ENCODE measurements at regions not wholly inside any gene's neighbourhood (a gene's known extent, or its start where the extent isn't known, plus 50 kb on each side); places are given as distances from the start of the nearest gene placed in this dataset.
A peak's percentile ranks its signal among the peaks of the same experiment; 100 is the strongest.

DNA sequence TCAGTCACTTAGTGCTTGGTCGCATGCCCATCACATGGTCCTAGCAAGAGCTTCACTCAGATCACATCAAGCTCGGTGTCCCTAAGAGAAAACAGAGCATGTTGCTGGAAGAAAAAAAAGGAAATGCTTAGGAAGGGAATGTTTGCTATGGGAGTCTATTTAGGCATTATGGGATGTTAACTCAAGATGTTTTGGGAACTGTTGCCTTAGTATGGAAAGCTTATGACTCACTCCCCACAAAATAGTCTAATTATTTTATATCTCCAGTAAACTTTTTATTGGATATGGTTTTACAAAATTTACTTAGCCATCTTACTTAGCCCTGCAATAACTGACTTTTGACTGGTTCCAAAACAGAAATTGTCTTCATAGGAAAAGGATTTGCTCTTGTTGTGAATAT lies 439.5 kb upstream of the ZEB2 start:
- Histone ChIP-seq H4K20me1 (no peaks in the 10 kb centered on the region), H3K4me2 (no peak overlapping the region), H3K4me3 (no peak overlapping the region), H3K36me3 (peaks cover 0 to 4% (median 0%) of the 10 kb centered on the region in 11 experiments; a peak in 1 of 22 replicates), H3K9ac (no peak overlapping the region), H3K9me3 (replicated peaks in 1 of 11) (peaks cover 3 to 19% (median 9%) of the 10 kb centered on the region in 11 experiments), H3K4me1 (no peaks in the 10 kb centered on the region), H3K27me3 (no peaks in the 10 kb centered on the region), H3K27ac (no peak overlapping the region)
- no peak for TF ChIP-seq Cebpa-rat (IDR thresholded peaks at IDR 0.05)

GRCh38 chr2:144950899-144951560 lies 431.1 kb upstream of the ZEB2 start:
- Histone ChIP-seq H3K9ac (no peak overlapping the region), H3K9me3 (replicated peaks in 1 of 11) (peaks cover 0 to 7% (median 0%) of the 10 kb centered on the region in 11 experiments; a peak in 4 of 22 replicates), H3K36me3 (no peaks in the 10 kb centered on the region), H4K20me1 (no peaks in the 10 kb centered on the region), H3K4me2 (peak overlapping the region in 4 of 11 experiments; percentile 2 to 31 (median 12); a peak in 3 of 22 replicates), H3K4me3 (no peak overlapping the region), H3K27ac (no peak overlapping the region; a peak in 1 of 22 replicates), H3K27me3 (no peaks in the 10 kb centered on the region), H3K4me1 (peaks cover 0 to 6% (median 0%) of the 10 kb centered on the region in 10 experiments; a peak in 3 of 20 replicates)
- no peak for TF ChIP-seq Cebpa-rat (IDR thresholded peaks at IDR 0.05)

DNA sequence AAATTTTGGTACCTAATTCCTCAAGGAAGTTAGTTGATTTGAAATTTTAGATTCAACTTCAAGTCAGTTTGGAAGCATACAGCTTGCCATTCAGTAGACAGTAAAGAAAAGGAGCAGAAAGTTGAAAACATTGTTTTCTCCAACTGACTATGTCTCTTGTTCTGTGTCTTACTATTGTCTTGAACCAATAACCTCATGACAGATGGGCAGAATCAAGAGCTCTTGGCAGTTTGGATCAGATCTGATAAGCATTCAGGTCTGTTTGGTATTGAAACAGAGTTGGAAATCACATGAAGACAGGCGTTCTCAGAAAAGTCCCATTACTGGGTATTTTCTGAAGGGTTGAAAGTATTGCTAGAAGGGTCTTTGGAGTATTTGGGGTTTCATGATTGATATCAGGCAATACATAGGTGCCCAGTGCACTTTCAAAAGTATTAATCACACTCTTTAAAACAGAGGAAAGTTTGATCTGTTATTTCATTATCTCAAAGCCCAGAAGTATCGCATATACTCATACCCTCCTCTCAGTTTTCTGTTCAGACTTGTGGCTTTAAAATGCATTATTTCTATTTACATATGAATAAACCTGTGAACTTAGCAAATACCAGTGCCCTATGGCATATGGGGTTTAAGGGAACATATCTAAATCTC lies 428.4 kb upstream of the ZEB2 start:
- H3K4me3 ChIP-seq = no peak overlapping the region
- H3K9ac ChIP-seq = no peak overlapping the region
- H4K20me1 ChIP-seq = no peaks in the 10 kb centered on the region
- H3K36me3 ChIP-seq = no peaks in the 10 kb centered on the region
- no peak for TF ChIP-seq Cebpa-rat (IDR thresholded peaks at IDR 0.05)
- no peaks in the 10 kb centered on the region for H3K27me3 ChIP-seq
- H3K9me3 ChIP-seq (replicated peaks in 1 of 11) = peaks cover 0 to 7% (median 0%) of the 10 kb centered on the region in 11 experiments; a peak in 4 of 22 replicates
- no peak overlapping the region for H3K27ac ChIP-seq
- no peak overlapping the region for H3K4me2 ChIP-seq
- H3K4me1 ChIP-seq = peaks cover 0 to 6% (median 0%) of the 10 kb centered on the region in 10 experiments; a peak in 3 of 20 replicates

DNA sequence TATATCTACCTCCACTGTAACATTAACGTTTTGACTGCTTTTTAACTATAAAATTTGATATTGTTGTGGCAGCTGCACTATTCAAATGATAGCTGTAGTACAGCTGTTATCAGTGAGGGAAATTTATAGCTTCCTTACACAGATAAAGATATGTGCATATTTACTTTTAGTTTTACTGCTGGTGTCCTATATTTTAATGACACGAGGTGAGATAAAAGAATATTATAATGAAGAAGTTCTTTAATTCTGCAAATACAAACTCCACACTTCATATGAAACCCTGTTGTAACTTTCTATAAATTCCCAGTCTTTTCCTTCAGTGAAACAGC lies 427.8 kb upstream of the ZEB2 start:
- no peak overlapping the region for H3K4me2 ChIP-seq
- peaks cover 0 to 6% (median 0%) of the 10 kb centered on the region in 10 experiments; a peak in 3 of 20 replicates for H3K4me1 ChIP-seq

DNA sequence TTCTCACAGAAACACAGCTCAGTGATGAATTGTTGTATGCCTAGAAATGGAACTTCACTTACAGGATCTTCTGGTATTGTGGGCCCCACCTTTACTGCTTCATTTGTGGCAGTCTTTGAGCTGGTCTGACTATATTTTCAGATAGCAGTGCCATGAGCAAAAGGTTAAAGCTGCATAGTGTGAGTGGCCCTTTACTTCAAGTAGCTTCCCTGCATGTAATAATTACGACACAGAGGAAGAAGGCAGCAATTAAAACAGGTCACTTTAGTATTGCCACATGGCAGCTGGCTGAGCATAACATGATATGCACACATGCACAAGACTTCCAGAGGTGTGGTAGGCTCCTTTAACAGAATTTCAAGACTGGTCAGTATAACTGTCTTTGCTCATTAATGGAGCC lies 426.3 kb upstream of the ZEB2 start:
- Histone ChIP-seq H3K4me3 (no peak overlapping the region), H3K4me1 (peaks cover 0 to 5% (median 0%) of the 10 kb centered on the region in 10 experiments; a peak in 3 of 20 replicates), H3K9ac (no peak overlapping the region), H3K27me3 (no peaks in the 10 kb centered on the region), H3K4me2 (no peak overlapping the region), H3K27ac (no peak overlapping the region), H3K9me3 (replicated peaks in 1 of 11) (peaks cover 0 to 7% (median 0%) of the 10 kb centered on the region in 11 experiments; a peak in 5 of 22 replicates), H4K20me1 (no peaks in the 10 kb centered on the region), H3K36me3 (no peaks in the 10 kb centered on the region)
- TF ChIP-seq Cebpa-rat (IDR thresholded peaks at IDR 0.05) = no peak

More for the DNA sequence above, 427.8 kb upstream of the ZEB2 start:
- H3K4me3 ChIP-seq = no peak overlapping the region
- no peaks in the 10 kb centered on the region for H3K27me3 ChIP-seq
- H3K36me3 ChIP-seq = no peaks in the 10 kb centered on the region
- no peaks in the 10 kb centered on the region for H4K20me1 ChIP-seq
- H3K9ac ChIP-seq = no peak overlapping the region
- no peak for TF ChIP-seq Cebpa-rat (IDR thresholded peaks at IDR 0.05)
- peaks cover 0 to 7% (median 0%) of the 10 kb centered on the region in 11 experiments; a peak in 4 of 22 replicates for H3K9me3 ChIP-seq (replicated peaks in 1 of 11)
- H3K27ac ChIP-seq = no peak overlapping the region

DNA sequence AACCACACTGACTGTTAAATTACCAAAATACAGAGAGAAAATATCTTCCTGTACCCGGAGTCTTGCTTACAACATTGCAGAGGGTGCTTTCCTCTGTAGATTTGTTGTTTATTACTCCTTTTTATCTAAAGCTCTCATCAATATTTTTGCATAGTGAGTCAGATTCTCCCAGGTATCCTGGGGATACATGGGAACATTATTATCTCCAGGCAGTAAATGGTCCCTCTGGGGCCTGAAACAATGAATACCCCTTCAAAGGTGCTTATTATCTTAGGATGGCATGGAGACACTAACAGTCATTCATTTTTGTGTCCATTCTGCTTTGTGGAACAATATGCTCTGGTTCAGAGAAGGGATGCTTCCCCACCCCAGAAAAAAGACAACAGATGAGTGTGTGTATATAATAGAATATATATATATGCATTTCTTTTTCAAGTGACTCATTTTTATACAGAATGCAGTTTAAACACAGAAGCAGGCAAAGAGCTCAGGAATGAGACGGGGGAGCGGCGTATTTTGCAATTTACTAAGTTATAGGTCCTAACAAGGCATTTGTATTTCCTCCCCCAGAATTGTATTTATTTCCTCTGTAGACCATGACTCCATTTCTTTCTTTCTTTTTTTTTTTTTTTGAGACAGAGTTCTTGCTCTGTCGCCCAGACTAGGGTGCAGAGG lies 424.8 kb upstream of the ZEB2 start:
- Histone ChIP-seq H3K27ac (no peak overlapping the region), H3K36me3 (no peaks in the 10 kb centered on the region), H3K4me3 (no peak overlapping the region), H3K4me2 (no peak overlapping the region), H4K20me1 (no peaks in the 10 kb centered on the region), H3K9me3 (replicated peaks in 1 of 11) (peaks cover 0 to 8% (median 3%) of the 10 kb centered on the region in 11 experiments; a peak in 8 of 22 replicates), H3K27me3 (no peaks in the 10 kb centered on the region), H3K9ac (no peak overlapping the region), H3K4me1 (no peaks in the 10 kb centered on the region; a peak in 1 of 20 replicates)
- TF ChIP-seq Cebpa-rat (IDR thresholded peaks at IDR 0.05) = no peak

DNA sequence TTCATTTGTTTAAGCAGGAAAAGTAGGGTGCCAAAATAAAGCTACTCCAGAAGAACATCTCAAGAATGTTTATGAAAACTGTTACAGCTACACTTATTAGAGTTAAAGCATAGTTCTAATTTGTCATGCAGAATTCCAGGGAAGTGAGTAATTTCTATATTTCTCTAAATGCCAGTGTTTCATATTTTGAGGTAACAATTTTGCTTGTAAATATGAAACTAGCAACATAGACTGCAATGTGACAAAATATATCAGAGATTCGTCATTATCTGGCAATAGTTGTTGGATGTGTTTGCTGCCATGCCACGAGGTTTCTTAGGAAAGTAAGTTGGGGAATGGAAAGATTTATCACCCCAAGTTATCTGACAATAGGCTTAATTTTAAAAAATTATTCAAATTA lies 424.1 kb upstream of the ZEB2 start:
- Histone ChIP-seq H3K4me2 (no peak overlapping the region), H3K27me3 (no peaks in the 10 kb centered on the region), H3K36me3 (no peaks in the 10 kb centered on the region), H3K4me1 (no peaks in the 10 kb centered on the region; a peak in 1 of 20 replicates), H3K9me3 (replicated peaks in 1 of 11) (peaks cover 0 to 8% (median 3%) of the 10 kb centered on the region in 11 experiments; a peak in 7 of 22 replicates), H3K27ac (no peak overlapping the region), H3K4me3 (no peak overlapping the region), H3K9ac (no peak overlapping the region), H4K20me1 (no peaks in the 10 kb centered on the region)
- no peak for TF ChIP-seq Cebpa-rat (IDR thresholded peaks at IDR 0.05)

DNA sequence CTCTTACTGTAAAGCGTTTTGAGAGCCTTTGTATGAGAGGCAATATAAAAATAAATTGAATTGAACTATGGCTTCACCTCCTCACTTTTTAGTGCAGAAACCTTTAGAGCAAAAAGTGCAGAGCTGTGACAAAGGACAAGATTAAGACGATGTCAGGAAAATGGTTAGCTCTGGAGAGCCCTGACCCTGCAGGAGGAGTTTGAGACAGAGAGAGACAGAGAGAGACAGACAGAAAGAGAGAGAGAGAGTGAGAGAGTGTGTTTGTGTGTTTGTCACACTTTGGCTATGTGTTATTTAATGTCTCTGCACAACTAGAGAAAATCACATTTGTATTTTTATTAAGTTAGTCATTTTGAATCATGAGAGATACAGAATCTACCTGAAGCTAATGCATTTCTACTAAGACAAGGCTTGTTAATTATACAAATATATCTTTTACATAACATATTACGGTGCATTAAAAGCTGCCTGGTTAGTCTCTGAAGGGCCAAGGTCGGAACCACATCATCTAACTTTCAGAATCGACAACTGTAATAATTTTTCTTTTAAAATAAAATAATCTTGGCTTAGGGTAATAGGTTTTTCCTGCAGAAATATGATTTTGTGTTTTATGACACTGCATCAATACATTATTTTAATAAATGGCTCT lies 423.5 kb upstream of the ZEB2 start:
- H4K20me1 ChIP-seq = no peaks in the 10 kb centered on the region
- no peak overlapping the region for H3K9ac ChIP-seq
- no peaks in the 10 kb centered on the region for H3K27me3 ChIP-seq
- no peak for TF ChIP-seq Cebpa-rat (IDR thresholded peaks at IDR 0.05)
- H3K4me2 ChIP-seq = no peak overlapping the region
- H3K4me1 ChIP-seq = peaks cover 0 to 3% (median 0%) of the 10 kb centered on the region in 10 experiments; a peak in 5 of 20 replicates
- peaks cover 0 to 8% (median 3%) of the 10 kb centered on the region in 11 experiments; a peak in 7 of 22 replicates for H3K9me3 ChIP-seq (replicated peaks in 1 of 11)
- H3K27ac ChIP-seq = no peak overlapping the region
- H3K4me3 ChIP-seq = no peak overlapping the region
- H3K36me3 ChIP-seq = no peaks in the 10 kb centered on the region
